GM12801 (cell line): ENCODE measurements at regions not wholly inside any gene's neighbourhood (a gene's known extent, or its start where the extent isn't known, plus 50 kb on each side); places are given as distances from the start of the nearest gene placed in this dataset.

Experiments used
- CTCF ChIP-seq: IDR thresholded peaks from one replicate; pipeline ENCODE4 v1.5.1; 2011; ENCODE audit warnings: control low read depth; ENCODE audit not compliant: insufficient read length; ENCODE audit errors: extremely low read depth

- TF ChIP-seq CTCF = no peak
These were observed 97.9 kb upstream of the SYT13 start for GRCh38 chr11:45384016-45384415.

- TF ChIP-seq CTCF = no peak
These were observed 97.1 kb upstream of the SYT13 start for GRCh38 chr11:45383224-45383623.

- no peak for TF ChIP-seq CTCF
These were observed 96.2 kb upstream of the SYT13 start for GRCh38 chr11:45382133-45382878.

- no peak for TF ChIP-seq CTCF
These were observed 93.2 kb upstream of the SYT13 start for GRCh38 chr11:45379162-45379863.

- TF ChIP-seq CTCF = no peak
These were observed 92.4 kb upstream of the SYT13 start for GRCh38 chr11:45378516-45378915.

- no peak for TF ChIP-seq CTCF
These were observed 88.5 kb upstream of the SYT13 start for GRCh38 chr11:45374653-45375059.

- no peak for TF ChIP-seq CTCF
These were observed 88.0 kb upstream of the SYT13 start for GRCh38 chr11:45374130-45374529.
